ENCODE measurements at regions not wholly inside any gene's neighbourhood (a gene's known extent, or its start where the extent isn't known, plus 50 kb on each side); places are given as distances from the start of the nearest gene placed in this dataset.

GRCh38 chr14:38122241-38122640 lies 85.5 kb upstream of the SSTR1 start:
- no peak for DNase-seq

- DNase-seq, result no peak
Observed at GRCh38 chr14:38124506-38124905, 83.2 kb upstream of the SSTR1 start.

- DNase-seq, result no peak
Observed at GRCh38 chr14:38125481-38126037, 82.1 kb upstream of the SSTR1 start.

- no peak for DNase-seq
Observed at GRCh38 chr14:38127356-38127755, 80.3 kb upstream of the SSTR1 start.

GRCh38 chr14:38127784-38128183 lies 79.9 kb upstream of the SSTR1 start:
- no peak for DNase-seq

GRCh38 chr14:38128640-38129039 lies 79.1 kb upstream of the SSTR1 start:
- no peak for DNase-seq

GRCh38 chr14:38129192-38129591 lies 78.5 kb upstream of the SSTR1 start:
- DNase-seq, result no peak

- no peak for DNase-seq
Observed at GRCh38 chr14:38129705-38130104, 78.0 kb upstream of the SSTR1 start.

- DNase-seq, result no peak
Observed at GRCh38 chr14:38134416-38135030, 73.2 kb upstream of the SSTR1 start.

- DNase-seq, result no peak
Observed at GRCh38 chr14:38135106-38135867, 72.4 kb upstream of the SSTR1 start.

- DNase-seq, result no peak
Observed at GRCh38 chr14:38137005-38137404, 70.7 kb upstream of the SSTR1 start.

- no peak for DNase-seq
Observed at GRCh38 chr14:38138473-38139138, 69.1 kb upstream of the SSTR1 start.

- no peak for DNase-seq
Observed at GRCh38 chr14:38139926-38140325, 67.8 kb upstream of the SSTR1 start.

- DNase-seq, result no peak
Observed at GRCh38 chr14:38143170-38143569, 64.5 kb upstream of the SSTR1 start.

- DNase-seq, result peak; percentile 50
Observed at GRCh38 chr14:38143659-38144505, 63.8 kb upstream of the SSTR1 start.

GRCh38 chr14:38145142-38145541 lies 62.6 kb upstream of the SSTR1 start:
- DNase-seq, result no peak

- no peak for DNase-seq
Observed at GRCh38 chr14:38150075-38150474, 57.6 kb upstream of the SSTR1 start.
